WTC11 (cell line): ENCODE measurements at regions not wholly inside any gene's neighbourhood (a gene's known extent, or its start where the extent isn't known, plus 50 kb on each side); places are given as distances from the start of the nearest gene placed in this dataset.

Experiments
- ATAC-seq: fragments of 200-7000 bp; cut with Tn5 transposase; 2 replicates; pipeline ENCODE4 v1.10.0; 2021; ENCODE audit warnings: mild to moderate bottlenecking, moderate library complexity
- CTCF ChIA-PET: fragments of 300-600 bp; sonication (Branson Sonifier 250); formaldehyde crosslinking; loops from one replicate; lab custom pipeline; 2021; ENCODE audit warnings: antibody characterized with exemption; lab: Charles Lee
- POLR2A ChIA-PET: fragments of 350-600 bp; sonication (Branson Sonifier 250); formaldehyde crosslinking; loops from one replicate; lab custom pipeline; 2021; ENCODE audit warnings: antibody characterized with exemption; lab: Charles Lee
- DNase-seq: peaks from one replicate; pipeline ENCODE4 v3.0.0; 2021; ENCODE audit warnings: low spot score
- H3K27ac Mint-ChIP-seq: 2 replicates; pipeline ENCODE4 v1.8.0; 2021; ENCODE audit warnings: mixed read lengths
- H3K27me3 Mint-ChIP-seq: 2 replicates; pipeline ENCODE4 v1.8.0; 2021; ENCODE audit warnings: low read depth, mild to moderate bottlenecking, moderate library complexity, mixed read lengths
- H3K36me3 Mint-ChIP-seq: 2 replicates; pipeline ENCODE4 v1.8.0; 2021; ENCODE audit warnings: mixed read lengths
- H3K4me1 Mint-ChIP-seq: 2 replicates; pipeline ENCODE4 v1.8.0; 2022; ENCODE audit warnings: mixed read lengths
- H3K4me3 Mint-ChIP-seq: 2 replicates; pipeline ENCODE4 v1.8.0; 2021; ENCODE audit warnings: mild to moderate bottlenecking, moderate library complexity, mixed read lengths
- H3K9me3 Mint-ChIP-seq: 2 replicates; pipeline ENCODE4 v1.8.0; 2021; ENCODE audit warnings: mixed read lengths
- AFF4 ChIP-seq: sonication (generic); formaldehyde crosslinking; IDR thresholded peaks from 2 replicates; pipeline ENCODE4 v1.8.1; 2023; ENCODE audit warnings: mild to moderate bottlenecking, missing genetic modification reagents, borderline replicate concordance
- AR ChIP-seq: fragments of 250-450 bp; sonication (Bioruptor Pico); IDR thresholded peaks from 2 replicates; pipeline ENCODE4 v1.9.0; 2021; ENCODE audit warnings: mild to moderate bottlenecking
- CBFB ChIP-seq: sonication (generic); formaldehyde crosslinking; IDR thresholded peaks from 2 replicates; pipeline ENCODE4 v1.8.1; 2022; ENCODE audit warnings: mild to moderate bottlenecking, low read depth, missing genetic modification reagents
- CDX4 ChIP-seq: fragments of 250-450 bp; sonication (Bioruptor Pico); IDR thresholded peaks from 2 replicates; pipeline ENCODE4 v1.9.0; 2021; ENCODE audit warnings: moderate library complexity, mild to moderate bottlenecking, inconsistent platforms, borderline replicate concordance
- ELF4 ChIP-seq: sonication (generic); formaldehyde crosslinking; IDR thresholded peaks from 2 replicates; pipeline ENCODE4 v1.8.1; 2022; ENCODE audit warnings: low read depth, mild to moderate bottlenecking, moderate library complexity, missing genetic modification reagents
- FOXK1 ChIP-seq: sonication (generic); formaldehyde crosslinking; IDR thresholded peaks from 2 replicates; pipeline ENCODE4 v1.8.0; 2022; ENCODE audit warnings: mild to moderate bottlenecking, moderate library complexity, missing genetic modification reagents
- GRHL2 ChIP-seq: fragments of 250-450 bp; sonication (Bioruptor Pico); IDR thresholded peaks from 2 replicates; pipeline ENCODE4 v1.8.0; 2022; ENCODE audit warnings: mild to moderate bottlenecking, moderate library complexity; ENCODE audit not compliant: insufficient replicate concordance, severe bottlenecking
- HMGXB4 ChIP-seq: sonication (generic); formaldehyde crosslinking; IDR thresholded peaks from 2 replicates; pipeline ENCODE4 v1.8.1; 2023; ENCODE audit warnings: mild to moderate bottlenecking, moderate library complexity, missing genetic modification reagents
- JAZF1 ChIP-seq: fragments of 250-450 bp; sonication (Bioruptor Pico); IDR thresholded peaks from 2 replicates; pipeline ENCODE4 v1.9.0; 2021; ENCODE audit warnings: moderate library complexity, mild to moderate bottlenecking, inconsistent platforms
- MYBL2 ChIP-seq: sonication (generic); formaldehyde crosslinking; IDR thresholded peaks from 2 replicates; pipeline ENCODE4 v1.8.1; 2023; ENCODE audit warnings: mild to moderate bottlenecking, moderate library complexity, missing genetic modification reagents
- NFE2L1 ChIP-seq: sonication (generic); formaldehyde crosslinking; IDR thresholded peaks from 2 replicates; pipeline ENCODE4 v1.8.1; 2023; ENCODE audit warnings: missing genetic modification reagents
- RELA ChIP-seq: sonication (generic); formaldehyde crosslinking; IDR thresholded peaks from 2 replicates; pipeline ENCODE4 v1.8.1; 2022; ENCODE audit warnings: missing genetic modification reagents, mild to moderate bottlenecking, borderline replicate concordance
- SP1 ChIP-seq: sonication (generic); formaldehyde crosslinking; conservative IDR thresholded peaks from 2 replicates; pipeline ENCODE4 v1.8.1; 2022; ENCODE audit warnings: missing genetic modification reagents
- ZNF396 ChIP-seq: fragments of 250-450 bp; sonication (Bioruptor Pico); IDR thresholded peaks from 2 replicates; pipeline ENCODE4 v1.8.0; 2021; ENCODE audit warnings: mild to moderate bottlenecking, moderate library complexity, borderline replicate concordance
- ZNF416 ChIP-seq: fragments of 250-450 bp; sonication (Bioruptor Pico); IDR thresholded peaks from 2 replicates; pipeline ENCODE4 v1.9.0; 2021; ENCODE audit warnings: mild to moderate bottlenecking, inconsistent platforms
- TF ChIP-seq, protein P1 (sequence below): fragments of 200-600 bp; IDR thresholded peaks from 2 replicates; pipeline ENCODE4 v1.8.0; 2022; ENCODE audit warnings: antibody characterized with exemption
- TF ChIP-seq, protein P2 (sequence below): sonication (generic); formaldehyde crosslinking; IDR thresholded peaks from 2 replicates; pipeline ENCODE4 v1.8.1; 2022; ENCODE audit warnings: low read depth, mild to moderate bottlenecking, moderate library complexity, missing genetic modification reagents, borderline replicate concordance
- TF ChIP-seq, protein P3 (sequence below): fragments of 250-450 bp; sonication (Bioruptor Pico); conservative IDR thresholded peaks from 2 replicates; pipeline ENCODE4 v1.9.0; 2021; ENCODE audit warnings: mild to moderate bottlenecking
- TF ChIP-seq, protein P4 (sequence below): fragments of 250-450 bp; sonication (Bioruptor Pico); IDR thresholded peaks from 2 replicates; pipeline ENCODE4 v2.1.2; 2022; ENCODE audit warnings: mild to moderate bottlenecking, moderate library complexity

- TF ChIP-seq AFF4 (CRISPR knock-in tag) (no peak), NFE2L1 (CRISPR knock-in tag) (no peak), ELF4 (CRISPR knock-in tag) (no peak), RELA (no peak)
- TF ChIP-seq, protein P1, sequence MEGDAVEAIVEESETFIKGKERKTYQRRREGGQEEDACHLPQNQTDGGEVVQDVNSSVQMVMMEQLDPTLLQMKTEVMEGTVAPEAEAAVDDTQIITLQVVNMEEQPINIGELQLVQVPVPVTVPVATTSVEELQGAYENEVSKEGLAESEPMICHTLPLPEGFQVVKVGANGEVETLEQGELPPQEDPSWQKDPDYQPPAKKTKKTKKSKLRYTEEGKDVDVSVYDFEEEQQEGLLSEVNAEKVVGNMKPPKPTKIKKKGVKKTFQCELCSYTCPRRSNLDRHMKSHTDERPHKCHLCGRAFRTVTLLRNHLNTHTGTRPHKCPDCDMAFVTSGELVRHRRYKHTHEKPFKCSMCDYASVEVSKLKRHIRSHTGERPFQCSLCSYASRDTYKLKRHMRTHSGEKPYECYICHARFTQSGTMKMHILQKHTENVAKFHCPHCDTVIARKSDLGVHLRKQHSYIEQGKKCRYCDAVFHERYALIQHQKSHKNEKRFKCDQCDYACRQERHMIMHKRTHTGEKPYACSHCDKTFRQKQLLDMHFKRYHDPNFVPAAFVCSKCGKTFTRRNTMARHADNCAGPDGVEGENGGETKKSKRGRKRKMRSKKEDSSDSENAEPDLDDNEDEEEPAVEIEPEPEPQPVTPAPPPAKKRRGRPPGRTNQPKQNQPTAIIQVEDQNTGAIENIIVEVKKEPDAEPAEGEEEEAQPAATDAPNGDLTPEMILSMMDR, result no peak
- TF ChIP-seq, all 79 proteins: peak for 0
Measured at GRCh38 chr12:104890476-104891096, 67.5 kb downstream of the SLC41A2 start (continued).

- ChIA-PET CTCF (interaction anchor here (1.6 kb wide), 1 partner anchor 508 kb away, joined by 3 read pairs; no protein-coding TSS in a partner anchor), POLR2A (no interaction called here)
- Mint-ChIP-seq H3K4me3 (no peak overlapping the region), H3K36me3 (peaks cover under 1% of the 10 kb centered on the region; the same call in 1 of the 2 replicates), H3K27ac (no peak overlapping the region), H3K27me3 (no peaks in the 10 kb centered on the region), H3K4me1 (no peaks in the 10 kb centered on the region), H3K9me3 (peaks cover 5% of the 10 kb centered on the region)
- no peak for ATAC-seq
- no peak for TF ChIP-seq JAZF1
- TF ChIP-seq CDX4 (CRISPR knock-in tag), result no peak
- no peak for TF ChIP-seq GRHL2 (CRISPR knock-in tag)
- TF ChIP-seq HMGXB4 (CRISPR knock-in tag), result no peak
- TF ChIP-seq ZNF396 (CRISPR knock-in tag), result no peak
- TF ChIP-seq, protein P2, sequence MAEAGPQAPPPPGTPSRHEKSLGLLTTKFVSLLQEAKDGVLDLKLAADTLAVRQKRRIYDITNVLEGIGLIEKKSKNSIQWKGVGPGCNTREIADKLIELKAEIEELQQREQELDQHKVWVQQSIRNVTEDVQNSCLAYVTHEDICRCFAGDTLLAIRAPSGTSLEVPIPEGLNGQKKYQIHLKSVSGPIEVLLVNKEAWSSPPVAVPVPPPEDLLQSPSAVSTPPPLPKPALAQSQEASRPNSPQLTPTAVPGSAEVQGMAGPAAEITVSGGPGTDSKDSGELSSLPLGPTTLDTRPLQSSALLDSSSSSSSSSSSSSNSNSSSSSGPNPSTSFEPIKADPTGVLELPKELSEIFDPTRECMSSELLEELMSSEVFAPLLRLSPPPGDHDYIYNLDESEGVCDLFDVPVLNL (CRISPR knock-in tag), result no peak
- no peak for TF ChIP-seq CBFB
- TF ChIP-seq ZNF416 (CRISPR knock-in tag), result no peak
- no peak for TF ChIP-seq SP1 (CRISPR knock-in tag)
- TF ChIP-seq, protein P3, sequence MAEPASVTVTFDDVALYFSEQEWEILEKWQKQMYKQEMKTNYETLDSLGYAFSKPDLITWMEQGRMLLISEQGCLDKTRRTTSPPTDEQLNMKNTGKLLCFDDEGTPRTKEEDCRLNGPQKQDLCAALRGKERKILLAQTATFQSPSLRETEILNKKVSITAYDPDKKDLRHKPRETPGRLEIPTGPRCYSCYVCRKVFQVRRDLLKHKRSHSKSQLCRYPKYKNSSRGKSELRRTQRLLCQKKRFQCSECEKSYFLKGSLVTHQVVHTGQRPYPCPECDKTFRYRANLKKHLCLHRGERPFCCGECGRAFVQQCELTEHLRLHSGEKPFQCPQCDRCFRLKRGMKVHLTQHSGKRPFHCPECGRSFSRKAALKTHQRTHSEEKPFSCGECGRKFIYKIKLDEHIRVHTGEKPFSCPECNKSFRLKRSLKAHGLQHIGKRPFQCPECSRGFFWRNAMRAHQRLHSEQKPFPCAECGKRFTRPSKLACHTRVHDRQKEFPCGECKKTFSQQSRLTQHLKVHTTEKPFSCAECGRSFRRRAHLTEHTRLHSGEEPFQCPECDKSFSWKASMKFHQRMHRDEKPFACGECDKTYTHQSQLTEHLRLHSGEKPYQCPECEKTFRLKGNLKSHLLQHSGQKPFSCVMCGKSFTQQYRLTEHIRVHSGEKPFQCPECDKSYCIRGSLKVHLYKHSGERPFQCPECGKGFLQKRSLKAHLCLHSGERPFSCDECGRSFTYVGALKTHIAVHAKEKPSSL (CRISPR knock-in tag), result no peak
- TF ChIP-seq MYBL2 (CRISPR knock-in tag), result no peak
- TF ChIP-seq, protein P4, sequence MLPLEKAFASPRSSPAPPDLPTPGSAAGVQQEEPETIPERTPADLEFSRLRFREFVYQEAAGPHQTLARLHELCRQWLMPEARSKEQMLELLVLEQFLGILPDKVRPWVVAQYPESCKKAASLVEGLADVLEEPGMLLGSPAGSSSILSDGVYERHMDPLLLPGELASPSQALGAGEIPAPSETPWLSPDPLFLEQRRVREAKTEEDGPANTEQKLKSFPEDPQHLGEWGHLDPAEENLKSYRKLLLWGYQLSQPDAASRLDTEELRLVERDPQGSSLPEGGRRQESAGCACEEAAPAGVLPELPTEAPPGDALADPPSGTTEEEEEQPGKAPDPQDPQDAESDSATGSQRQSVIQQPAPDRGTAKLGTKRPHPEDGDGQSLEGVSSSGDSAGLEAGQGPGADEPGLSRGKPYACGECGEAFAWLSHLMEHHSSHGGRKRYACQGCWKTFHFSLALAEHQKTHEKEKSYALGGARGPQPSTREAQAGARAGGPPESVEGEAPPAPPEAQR, result no peak
- TF ChIP-seq AR (CRISPR knock-in tag), result no peak
- TF ChIP-seq FOXK1 (CRISPR knock-in tag), result no peak
- DNase-seq, result no peak
Measured at GRCh38 chr12:104889735-104890134, 68.4 kb downstream of the SLC41A2 start.
